ENCODE measurements at regions not wholly inside any gene's neighbourhood (a gene's known extent, or its start where the extent isn't known, plus 50 kb on each side); places are given as distances from the start of the nearest gene placed in this dataset.

DNA sequence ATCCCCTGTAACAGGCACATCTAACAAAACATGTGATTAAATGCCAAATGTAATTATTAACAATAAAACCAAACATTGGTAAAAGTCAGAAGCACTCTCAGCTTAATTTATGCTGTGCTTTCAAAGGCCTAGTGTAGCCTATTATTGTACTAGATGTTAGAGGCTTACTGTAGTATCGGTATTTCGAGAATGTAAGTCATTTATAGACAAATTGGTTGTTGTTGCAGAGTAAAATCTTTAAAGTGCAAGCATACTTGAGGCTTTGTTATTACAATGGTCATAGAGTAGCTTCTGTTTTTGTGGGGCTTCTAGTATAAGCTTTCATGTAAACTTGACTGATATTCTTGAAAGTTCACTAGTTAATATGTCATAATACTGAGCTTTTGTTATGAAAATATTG, 965.8 kb downstream of the PLA2G4A start:
- no peak for TF ChIP-seq POLR2AphosphoS5 (IDR thresholded peaks at IDR 0.05)
- TF ChIP-seq, protein P1, sequence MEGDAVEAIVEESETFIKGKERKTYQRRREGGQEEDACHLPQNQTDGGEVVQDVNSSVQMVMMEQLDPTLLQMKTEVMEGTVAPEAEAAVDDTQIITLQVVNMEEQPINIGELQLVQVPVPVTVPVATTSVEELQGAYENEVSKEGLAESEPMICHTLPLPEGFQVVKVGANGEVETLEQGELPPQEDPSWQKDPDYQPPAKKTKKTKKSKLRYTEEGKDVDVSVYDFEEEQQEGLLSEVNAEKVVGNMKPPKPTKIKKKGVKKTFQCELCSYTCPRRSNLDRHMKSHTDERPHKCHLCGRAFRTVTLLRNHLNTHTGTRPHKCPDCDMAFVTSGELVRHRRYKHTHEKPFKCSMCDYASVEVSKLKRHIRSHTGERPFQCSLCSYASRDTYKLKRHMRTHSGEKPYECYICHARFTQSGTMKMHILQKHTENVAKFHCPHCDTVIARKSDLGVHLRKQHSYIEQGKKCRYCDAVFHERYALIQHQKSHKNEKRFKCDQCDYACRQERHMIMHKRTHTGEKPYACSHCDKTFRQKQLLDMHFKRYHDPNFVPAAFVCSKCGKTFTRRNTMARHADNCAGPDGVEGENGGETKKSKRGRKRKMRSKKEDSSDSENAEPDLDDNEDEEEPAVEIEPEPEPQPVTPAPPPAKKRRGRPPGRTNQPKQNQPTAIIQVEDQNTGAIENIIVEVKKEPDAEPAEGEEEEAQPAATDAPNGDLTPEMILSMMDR (IDR thresholded peaks at IDR 0.05; ENCODE audit: poor library complexity, severe bottlenecking): no peak
- TF ChIP-seq, protein P2, sequence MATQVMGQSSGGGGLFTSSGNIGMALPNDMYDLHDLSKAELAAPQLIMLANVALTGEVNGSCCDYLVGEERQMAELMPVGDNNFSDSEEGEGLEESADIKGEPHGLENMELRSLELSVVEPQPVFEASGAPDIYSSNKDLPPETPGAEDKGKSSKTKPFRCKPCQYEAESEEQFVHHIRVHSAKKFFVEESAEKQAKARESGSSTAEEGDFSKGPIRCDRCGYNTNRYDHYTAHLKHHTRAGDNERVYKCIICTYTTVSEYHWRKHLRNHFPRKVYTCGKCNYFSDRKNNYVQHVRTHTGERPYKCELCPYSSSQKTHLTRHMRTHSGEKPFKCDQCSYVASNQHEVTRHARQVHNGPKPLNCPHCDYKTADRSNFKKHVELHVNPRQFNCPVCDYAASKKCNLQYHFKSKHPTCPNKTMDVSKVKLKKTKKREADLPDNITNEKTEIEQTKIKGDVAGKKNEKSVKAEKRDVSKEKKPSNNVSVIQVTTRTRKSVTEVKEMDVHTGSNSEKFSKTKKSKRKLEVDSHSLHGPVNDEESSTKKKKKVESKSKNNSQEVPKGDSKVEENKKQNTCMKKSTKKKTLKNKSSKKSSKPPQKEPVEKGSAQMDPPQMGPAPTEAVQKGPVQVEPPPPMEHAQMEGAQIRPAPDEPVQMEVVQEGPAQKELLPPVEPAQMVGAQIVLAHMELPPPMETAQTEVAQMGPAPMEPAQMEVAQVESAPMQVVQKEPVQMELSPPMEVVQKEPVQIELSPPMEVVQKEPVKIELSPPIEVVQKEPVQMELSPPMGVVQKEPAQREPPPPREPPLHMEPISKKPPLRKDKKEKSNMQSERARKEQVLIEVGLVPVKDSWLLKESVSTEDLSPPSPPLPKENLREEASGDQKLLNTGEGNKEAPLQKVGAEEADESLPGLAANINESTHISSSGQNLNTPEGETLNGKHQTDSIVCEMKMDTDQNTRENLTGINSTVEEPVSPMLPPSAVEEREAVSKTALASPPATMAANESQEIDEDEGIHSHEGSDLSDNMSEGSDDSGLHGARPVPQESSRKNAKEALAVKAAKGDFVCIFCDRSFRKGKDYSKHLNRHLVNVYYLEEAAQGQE (IDR thresholded peaks at IDR 0.05; ENCODE audit: borderline replicate concordance): no peak
- no peak for TF ChIP-seq RAD21 (conservative IDR thresholded peaks at IDR 0.05)
- no peak for TF ChIP-seq TAF1 (IDR thresholded peaks at IDR 0.05; ENCODE audit: low read depth)
